ENCODE measurements at regions not wholly inside any gene's neighbourhood (a gene's known extent, or its start where the extent isn't known, plus 50 kb on each side); places are given as distances from the start of the nearest gene placed in this dataset.

GRCh38 chr5:35417040-35417439 lies 186.8 kb upstream of the PRLR start:
- Histone ChIP-seq H3K4me3 (ENCODE audit: low read length) (no peak overlapping the region), H3K27me3 (ENCODE audit: insufficient read depth, low read length) (no peaks in the 10 kb centered on the region), H3K9me3 (ENCODE audit: insufficient read depth, low read depth, low read length) (no peaks in the 10 kb centered on the region), H3K27ac (ENCODE audit: low read depth, low read length) (no peak overlapping the region), H3K4me1 (ENCODE audit: insufficient read depth, low read length) (no peaks in the 10 kb centered on the region), H3K36me3 (ENCODE audit: insufficient read depth, low read length) (no peaks in the 10 kb centered on the region), H3K9ac (ENCODE audit: low read depth, low read length) (no peak overlapping the region)
- 91% methylated on average over 4 of the region's 4 CpGs for WGBS

GRCh38 chr5:35416217-35416988 lies 186.1 kb upstream of the PRLR start:
- Histone ChIP-seq H3K9ac (ENCODE audit: low read depth, low read length) (no peak overlapping the region), H3K9me3 (ENCODE audit: insufficient read depth, low read depth, low read length) (no peaks in the 10 kb centered on the region), H3K27me3 (ENCODE audit: insufficient read depth, low read length) (no peaks in the 10 kb centered on the region), H3K4me3 (ENCODE audit: low read length) (no peak overlapping the region), H3K4me1 (ENCODE audit: insufficient read depth, low read length) (no peaks in the 10 kb centered on the region), H3K36me3 (ENCODE audit: insufficient read depth, low read length) (no peaks in the 10 kb centered on the region), H3K27ac (ENCODE audit: low read depth, low read length) (no peak overlapping the region)
- 90% methylated on average over 6 of the region's 6 CpGs for WGBS

GRCh38 chr5:35415309-35415708 lies 185.0 kb upstream of the PRLR start:
- H3K4me1 ChIP-seq (ENCODE audit: insufficient read depth, low read length), result no peaks in the 10 kb centered on the region
- H3K27me3 ChIP-seq (ENCODE audit: insufficient read depth, low read length), result no peaks in the 10 kb centered on the region
- H3K9ac ChIP-seq (ENCODE audit: low read depth, low read length), result no peak overlapping the region
- no peak overlapping the region for H3K4me3 ChIP-seq (ENCODE audit: low read length)
- no peaks in the 10 kb centered on the region for H3K9me3 ChIP-seq (ENCODE audit: insufficient read depth, low read depth, low read length)
- WGBS, result 96% methylated on average over 2 of the region's 2 CpGs
- no peak overlapping the region for H3K27ac ChIP-seq (ENCODE audit: low read depth, low read length)
- no peaks in the 10 kb centered on the region for H3K36me3 ChIP-seq (ENCODE audit: insufficient read depth, low read length)

- no peaks in the 10 kb centered on the region for H3K27me3 ChIP-seq (ENCODE audit: insufficient read depth, low read length)
- H3K9ac ChIP-seq (ENCODE audit: low read depth, low read length), result no peak overlapping the region
- no peaks in the 10 kb centered on the region for H3K9me3 ChIP-seq (ENCODE audit: insufficient read depth, low read depth, low read length)
- 95% methylated on average over 1 of the region's 1 CpG for WGBS
- no peak overlapping the region for H3K27ac ChIP-seq (ENCODE audit: low read depth, low read length)
- no peaks in the 10 kb centered on the region for H3K36me3 ChIP-seq (ENCODE audit: insufficient read depth, low read length)
- no peak overlapping the region for H3K4me3 ChIP-seq (ENCODE audit: low read length)
- H3K4me1 ChIP-seq (ENCODE audit: insufficient read depth, low read length), result no peaks in the 10 kb centered on the region
These were observed 179.1 kb upstream of the PRLR start for GRCh38 chr5:35409361-35409760.

GRCh38 chr5:35408146-35408545 lies 177.9 kb upstream of the PRLR start:
- H3K27me3 ChIP-seq (ENCODE audit: insufficient read depth, low read length), result no peaks in the 10 kb centered on the region
- no peaks in the 10 kb centered on the region for H3K4me1 ChIP-seq (ENCODE audit: insufficient read depth, low read length)
- H3K36me3 ChIP-seq (ENCODE audit: insufficient read depth, low read length), result no peaks in the 10 kb centered on the region
- WGBS, result no CpG with 5 or more reads among the region's 2 CpGs
- H3K9ac ChIP-seq (ENCODE audit: low read depth, low read length), result no peak overlapping the region
- no peaks in the 10 kb centered on the region for H3K9me3 ChIP-seq (ENCODE audit: insufficient read depth, low read depth, low read length)
- H3K27ac ChIP-seq (ENCODE audit: low read depth, low read length), result no peak overlapping the region
- no peak overlapping the region for H3K4me3 ChIP-seq (ENCODE audit: low read length)

GRCh38 chr5:35407697-35408096 lies 177.4 kb upstream of the PRLR start:
- H3K36me3 ChIP-seq (ENCODE audit: insufficient read depth, low read length), result no peaks in the 10 kb centered on the region
- no peak overlapping the region for H3K9ac ChIP-seq (ENCODE audit: low read depth, low read length)
- no peaks in the 10 kb centered on the region for H3K4me1 ChIP-seq (ENCODE audit: insufficient read depth, low read length)
- no peak overlapping the region for H3K27ac ChIP-seq (ENCODE audit: low read depth, low read length)
- no peaks in the 10 kb centered on the region for H3K9me3 ChIP-seq (ENCODE audit: insufficient read depth, low read depth, low read length)
- no peaks in the 10 kb centered on the region for H3K27me3 ChIP-seq (ENCODE audit: insufficient read depth, low read length)
- H3K4me3 ChIP-seq (ENCODE audit: low read length), result no peak overlapping the region

GRCh38 chr5:35405938-35406337 lies 175.7 kb upstream of the PRLR start:
- no peak overlapping the region for H3K27ac ChIP-seq (ENCODE audit: low read depth, low read length)
- no peaks in the 10 kb centered on the region for H3K36me3 ChIP-seq (ENCODE audit: insufficient read depth, low read length)
- H3K9ac ChIP-seq (ENCODE audit: low read depth, low read length), result no peak overlapping the region
- 95% methylated on average over 15 of the region's 15 CpGs for WGBS
- H3K4me1 ChIP-seq (ENCODE audit: insufficient read depth, low read length), result no peaks in the 10 kb centered on the region
- H3K27me3 ChIP-seq (ENCODE audit: insufficient read depth, low read length), result no peaks in the 10 kb centered on the region
- 0 out of 2 replicates have a peak, but pooled peaks cover 3% of the 10 kb centered on the region for H3K9me3 ChIP-seq (ENCODE audit: insufficient read depth, low read depth, low read length)
- H3K4me3 ChIP-seq (ENCODE audit: low read length), result no peak overlapping the region

GRCh38 chr5:35404701-35405100 lies 174.4 kb upstream of the PRLR start:
- H3K27me3 ChIP-seq (ENCODE audit: insufficient read depth, low read length), result no peaks in the 10 kb centered on the region
- H3K9me3 ChIP-seq (ENCODE audit: insufficient read depth, low read depth, low read length), result 0 out of 2 replicates have a peak, but pooled peaks cover 3% of the 10 kb centered on the region
- H3K4me3 ChIP-seq (ENCODE audit: low read length), result no peak overlapping the region
- H3K36me3 ChIP-seq (ENCODE audit: insufficient read depth, low read length), result no peaks in the 10 kb centered on the region
- H3K4me1 ChIP-seq (ENCODE audit: insufficient read depth, low read length), result no peaks in the 10 kb centered on the region
- no peak overlapping the region for H3K27ac ChIP-seq (ENCODE audit: low read depth, low read length)
- 94% methylated on average over 9 of the region's 9 CpGs for WGBS
- no peak overlapping the region for H3K9ac ChIP-seq (ENCODE audit: low read depth, low read length)

- Histone ChIP-seq H3K9ac (ENCODE audit: low read depth, low read length) (no peak overlapping the region), H3K4me3 (ENCODE audit: low read length) (no peak overlapping the region), H3K27ac (ENCODE audit: low read depth, low read length) (no peak overlapping the region), H3K36me3 (ENCODE audit: insufficient read depth, low read length) (no peaks in the 10 kb centered on the region), H3K9me3 (ENCODE audit: insufficient read depth, low read depth, low read length) (peaks cover 13% of the 10 kb centered on the region), H3K27me3 (ENCODE audit: insufficient read depth, low read length) (no peaks in the 10 kb centered on the region), H3K4me1 (ENCODE audit: insufficient read depth, low read length) (no peaks in the 10 kb centered on the region)
- WGBS, result 98% methylated on average over 4 of the region's 4 CpGs
These were observed 163.6 kb upstream of the PRLR start for GRCh38 chr5:35393901-35394300.

- Histone ChIP-seq H3K4me1 (ENCODE audit: insufficient read depth, low read length) (no peaks in the 10 kb centered on the region), H3K9me3 (ENCODE audit: insufficient read depth, low read depth, low read length) (no peaks in the 10 kb centered on the region), H3K27me3 (ENCODE audit: insufficient read depth, low read length) (no peaks in the 10 kb centered on the region), H3K4me3 (ENCODE audit: low read length) (no peak overlapping the region), H3K36me3 (ENCODE audit: insufficient read depth, low read length) (no peaks in the 10 kb centered on the region), H3K27ac (ENCODE audit: low read depth, low read length) (no peak overlapping the region), H3K9ac (ENCODE audit: low read depth, low read length) (no peak overlapping the region)
- WGBS, result 98% methylated on average over 2 of the region's 2 CpGs
These were observed 154.4 kb upstream of the PRLR start for GRCh38 chr5:35384658-35385057.

GRCh38 chr5:35383041-35383440 lies 152.8 kb upstream of the PRLR start:
- Histone ChIP-seq H3K36me3 (ENCODE audit: insufficient read depth, low read length) (no peaks in the 10 kb centered on the region), H3K27me3 (ENCODE audit: insufficient read depth, low read length) (no peaks in the 10 kb centered on the region), H3K9me3 (ENCODE audit: insufficient read depth, low read depth, low read length) (no peaks in the 10 kb centered on the region), H3K4me1 (ENCODE audit: insufficient read depth, low read length) (no peaks in the 10 kb centered on the region), H3K9ac (ENCODE audit: low read depth, low read length) (no peak overlapping the region), H3K4me3 (ENCODE audit: low read length) (no peak overlapping the region), H3K27ac (ENCODE audit: low read depth, low read length) (no peak overlapping the region)
- WGBS, result 97% methylated on average over 2 of the region's 3 CpGs

GRCh38 chr5:35377653-35378052 lies 147.4 kb upstream of the PRLR start:
- WGBS, result 96% methylated on average over 4 of the region's 4 CpGs
- no peaks in the 10 kb centered on the region for H3K9me3 ChIP-seq (ENCODE audit: insufficient read depth, low read depth, low read length)
- H3K27ac ChIP-seq (ENCODE audit: low read depth, low read length), result no peak overlapping the region
- H3K36me3 ChIP-seq (ENCODE audit: insufficient read depth, low read length), result no peaks in the 10 kb centered on the region
- no peak overlapping the region for H3K4me3 ChIP-seq (ENCODE audit: low read length)
- no peak overlapping the region for H3K9ac ChIP-seq (ENCODE audit: low read depth, low read length)
- no peaks in the 10 kb centered on the region for H3K4me1 ChIP-seq (ENCODE audit: insufficient read depth, low read length)
- H3K27me3 ChIP-seq (ENCODE audit: insufficient read depth, low read length), result no peaks in the 10 kb centered on the region

Measured in HUES64 (cell line).